OCI-LY7 (cell line): ENCODE measurements at regions not wholly inside any gene's neighbourhood (a gene's known extent, or its start where the extent isn't known, plus 50 kb on each side); places are given as distances from the start of the nearest gene placed in this dataset.

Source experiments
- BruUV-seq: library from RNA; stranded (reverse); fragments of 400-500 nt; replicated peaks from 2 replicates; lab custom pipeline; 2021; lab: Mats Ljungman, UMichigan
- CTCF ChIA-PET: fragments of 300-600 bp; sonication (Branson Sonifier 250); formaldehyde crosslinking; loops from one replicate; lab custom pipeline; 2022; ENCODE audit warnings: antibody characterized with exemption; ENCODE audit not compliant: unreplicated experiment; lab: Charles Lee
- POLR2A ChIA-PET: fragments of 300-600 bp; sonication (Branson Sonifier 250); formaldehyde crosslinking; loops from one replicate; lab custom pipeline; 2022; ENCODE audit warnings: antibody characterized with exemption; lab: Charles Lee
- DNase-seq: peaks from one replicate; pipeline ENCODE4 v3.0.0-alpha.2; 2015; ENCODE audit warnings: low spot score
- H2AFZ ChIP-seq: fragments of 200-600 bp; sonication (generic), shearing (Covaris generic); 2 replicates; pipeline ENCODE4 v1.6.1; 2014; ENCODE audit warnings: mild to moderate bottlenecking, antibody characterized with exemption, low read length, moderate library complexity
- H3K27ac ChIP-seq: fragments of 200-600 bp; sonication (generic); 2 replicates; pipeline ENCODE4 v1.5.1; 2014; ENCODE audit warnings: mixed run types, low read depth, mild to moderate bottlenecking, moderate library complexity, low read length, inconsistent platforms; ENCODE audit not compliant: poor library complexity, severe bottlenecking
- H3K36me3 ChIP-seq: fragments of 200-600 bp; sonication (generic); 2 replicates; pipeline ENCODE4 v1.6.1; 2014; ENCODE audit warnings: mild to moderate bottlenecking, antibody characterized with exemption, low read length, moderate library complexity, mixed read lengths; ENCODE audit not compliant: insufficient read depth
- H3K4me1 ChIP-seq: fragments of 200-600 bp; sonication (generic); 2 replicates; pipeline ENCODE4 v1.5.1; 2014; ENCODE audit warnings: mild to moderate bottlenecking, low read length; ENCODE audit not compliant: insufficient read depth, poor library complexity, severe bottlenecking
- H3K4me2 ChIP-seq: fragments of 200-600 bp; sonication (generic); 2 replicates; pipeline ENCODE4 v1.6.1; 2014; ENCODE audit warnings: mild to moderate bottlenecking, low read length
- H3K4me3 ChIP-seq: fragments of 200-600 bp; sonication (generic); 2 replicates; pipeline ENCODE4 v1.5.1; 2014; ENCODE audit warnings: mild to moderate bottlenecking, low read depth, low read length; ENCODE audit not compliant: poor library complexity, severe bottlenecking
- H3K79me2 ChIP-seq: fragments of 200-600 bp; sonication (generic); 2 replicates; pipeline ENCODE4 v1.6.1; 2016; ENCODE audit warnings: low read depth, mild to moderate bottlenecking, low read length, moderate library complexity, mixed read lengths; ENCODE audit not compliant: insufficient read depth
- H3K9me2 ChIP-seq: fragments of 200-600 bp; sonication (generic); 2 replicates; pipeline ENCODE4 v1.6.1; 2016; ENCODE audit warnings: mild to moderate bottlenecking, low read length, mixed read lengths; ENCODE audit not compliant: insufficient read depth
- H3K9me3 ChIP-seq: fragments of 200-600 bp; sonication (generic); 2 replicates; pipeline ENCODE4 v1.6.1; 2014; ENCODE audit warnings: mild to moderate bottlenecking, mixed run types, low read length, mixed read lengths
- H4K20me1 ChIP-seq: fragments of 200-600 bp; sonication (generic); 2 replicates; pipeline ENCODE4 v1.6.1; 2014; ENCODE audit warnings: mild to moderate bottlenecking, antibody characterized with exemption, low read length, moderate library complexity, mixed read lengths; ENCODE audit not compliant: insufficient read depth
- EZH2phosphoT487 ChIP-seq: fragments of 200-600 bp; sonication (generic); IDR thresholded peaks from 2 replicates; pipeline ENCODE4 v1.6.1; 2018; ENCODE audit warnings: low read depth, borderline replicate concordance, mild to moderate bottlenecking, mixed run types, antibody characterized with exemption, low read length, moderate library complexity, mixed read lengths
- intact Hi-C: fragments of 100-400 bp; cut with micrococcal nuclease; formaldehyde crosslinking; loops from one replicate; pipeline ENCODE4 v1.10.0; 2022; ENCODE audit not compliant: unreplicated experiment
- TF ChIP-seq, protein P1 (sequence below): fragments of 200-600 bp; sonication (generic); conservative IDR thresholded peaks from 2 replicates; pipeline ENCODE4 v1.5.1; 2014; ENCODE audit warnings: mild to moderate bottlenecking, antibody characterized with exemption, low read length, moderate library complexity, mixed read lengths

DNA sequence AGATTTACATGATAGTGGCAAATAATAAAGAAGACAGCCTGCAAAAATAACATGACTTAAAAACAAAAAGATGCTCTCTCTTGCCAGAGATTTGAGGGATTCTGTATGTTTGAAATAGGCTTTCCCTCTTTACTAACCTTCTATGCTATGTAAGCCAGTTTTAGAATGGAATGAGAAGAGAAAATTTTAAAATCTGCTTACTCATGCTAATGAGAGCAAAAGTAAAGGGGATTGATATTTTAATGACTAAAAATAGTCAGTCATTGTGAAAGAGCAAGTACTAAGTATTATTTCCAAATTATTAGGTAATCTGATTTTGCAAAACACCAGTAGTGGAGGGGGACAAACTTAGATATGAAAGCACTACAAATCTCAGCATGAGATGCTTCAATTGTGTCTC lies 563.3 kb upstream of the ADGRB3 start:
- Histone ChIP-seq H3K4me3 (no peak overlapping the region), H3K36me3 (no peaks in the 10 kb centered on the region), H3K9me3 (no peaks in the 10 kb centered on the region), H3K4me2 (no peak overlapping the region), H4K20me1 (no peaks in the 10 kb centered on the region), H3K9me2 (no peaks in the 10 kb centered on the region), H3K27ac (no peak overlapping the region), H3K4me1 (no peaks in the 10 kb centered on the region), H3K79me2 (no peaks in the 10 kb centered on the region), H2AFZ (no peak overlapping the region)
- POLR2A ChIA-PET: interaction anchor here (0.8 kb wide), 1 partner anchor 19 kb away, joined by 4 read pairs; no protein-coding TSS in a partner anchor
- TF ChIP-seq, protein P1, sequence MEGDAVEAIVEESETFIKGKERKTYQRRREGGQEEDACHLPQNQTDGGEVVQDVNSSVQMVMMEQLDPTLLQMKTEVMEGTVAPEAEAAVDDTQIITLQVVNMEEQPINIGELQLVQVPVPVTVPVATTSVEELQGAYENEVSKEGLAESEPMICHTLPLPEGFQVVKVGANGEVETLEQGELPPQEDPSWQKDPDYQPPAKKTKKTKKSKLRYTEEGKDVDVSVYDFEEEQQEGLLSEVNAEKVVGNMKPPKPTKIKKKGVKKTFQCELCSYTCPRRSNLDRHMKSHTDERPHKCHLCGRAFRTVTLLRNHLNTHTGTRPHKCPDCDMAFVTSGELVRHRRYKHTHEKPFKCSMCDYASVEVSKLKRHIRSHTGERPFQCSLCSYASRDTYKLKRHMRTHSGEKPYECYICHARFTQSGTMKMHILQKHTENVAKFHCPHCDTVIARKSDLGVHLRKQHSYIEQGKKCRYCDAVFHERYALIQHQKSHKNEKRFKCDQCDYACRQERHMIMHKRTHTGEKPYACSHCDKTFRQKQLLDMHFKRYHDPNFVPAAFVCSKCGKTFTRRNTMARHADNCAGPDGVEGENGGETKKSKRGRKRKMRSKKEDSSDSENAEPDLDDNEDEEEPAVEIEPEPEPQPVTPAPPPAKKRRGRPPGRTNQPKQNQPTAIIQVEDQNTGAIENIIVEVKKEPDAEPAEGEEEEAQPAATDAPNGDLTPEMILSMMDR: no peak
- TF ChIP-seq EZH2phosphoT487: no peak
- intact Hi-C loops: no loop called here
- CTCF ChIA-PET: no interaction called here
- no peak for DNase-seq
- BruUV-seq: no TSS peak

DNA sequence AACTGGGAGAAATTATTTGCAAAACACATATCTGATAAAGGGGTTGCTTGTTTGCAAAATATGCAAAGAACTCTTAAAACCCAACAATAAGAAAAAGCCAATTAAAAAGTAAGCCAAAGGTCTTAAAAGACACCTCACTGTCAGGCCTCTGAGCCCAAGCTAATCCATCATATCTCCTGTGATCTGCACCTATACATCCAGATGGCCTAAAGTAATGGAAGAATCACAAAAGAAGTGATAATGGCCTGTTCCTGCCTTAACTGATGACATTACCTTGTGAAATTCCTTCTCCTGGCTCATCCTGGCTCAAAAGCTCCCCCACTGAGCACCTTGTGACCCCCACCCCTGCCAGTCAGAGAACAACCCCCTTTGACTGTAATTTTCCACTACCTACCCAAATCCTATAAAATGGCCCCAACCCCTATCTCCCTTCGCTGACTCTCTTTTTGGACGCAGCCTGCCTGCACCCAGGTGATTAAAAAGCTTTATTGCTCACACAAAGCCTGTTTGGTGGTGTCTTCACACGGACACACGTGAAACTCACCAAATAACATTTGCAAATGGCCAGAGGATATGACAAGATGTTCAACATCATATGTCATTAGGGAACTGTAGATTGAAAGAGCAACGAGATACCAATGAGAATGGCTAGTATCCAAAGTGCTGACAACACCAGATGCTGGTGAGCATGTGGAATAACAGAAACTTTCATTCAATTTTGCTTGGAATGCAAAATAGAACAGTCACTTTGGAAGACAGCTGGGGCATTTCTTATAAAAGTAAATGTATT lies 565.0 kb upstream of the ADGRB3 start:
- no peak for DNase-seq
- Histone ChIP-seq H3K79me2 (no peaks in the 10 kb centered on the region), H3K9me3 (no peaks in the 10 kb centered on the region), H4K20me1 (no peaks in the 10 kb centered on the region), H3K27ac (no peak overlapping the region), H3K36me3 (no peaks in the 10 kb centered on the region), H3K4me2 (no peak overlapping the region), H3K4me1 (no peaks in the 10 kb centered on the region), H3K9me2 (no peaks in the 10 kb centered on the region), H2AFZ (no peak overlapping the region), H3K4me3 (no peak overlapping the region)
- intact Hi-C loops: no loop called here
- BruUV-seq: no TSS peak
- ChIA-PET CTCF (no interaction called here), POLR2A (no interaction called here)
- TF ChIP-seq, protein P1: no peak
- no peak for TF ChIP-seq EZH2phosphoT487

DNA sequence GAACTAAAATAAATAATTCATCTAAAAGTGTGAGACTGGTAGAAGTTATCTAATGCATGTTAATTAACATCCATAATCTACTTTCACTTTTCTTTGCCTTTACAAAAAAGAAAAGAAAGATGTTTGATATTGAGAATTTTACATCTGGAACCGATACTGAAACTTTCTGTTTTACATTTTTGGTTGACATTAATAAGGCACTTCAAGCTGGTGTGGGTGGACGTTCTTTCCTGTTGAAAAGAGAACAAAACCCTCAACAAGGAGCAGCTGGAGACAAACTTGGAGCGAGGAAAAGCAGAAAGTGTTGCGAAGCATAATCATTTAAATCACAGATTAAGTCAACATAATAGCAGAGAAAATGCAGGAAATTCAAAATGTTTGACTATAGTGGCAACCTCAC lies 575.2 kb upstream of the ADGRB3 start:
- intact Hi-C loops: no loop called here
- Histone ChIP-seq H4K20me1 (no peaks in the 10 kb centered on the region), H3K79me2 (no peaks in the 10 kb centered on the region), H3K9me3 (no peaks in the 10 kb centered on the region), H3K9me2 (no peaks in the 10 kb centered on the region), H3K4me1 (no peaks in the 10 kb centered on the region), H3K4me2 (no peak overlapping the region), H3K27ac (no peak overlapping the region), H3K36me3 (no peaks in the 10 kb centered on the region), H3K4me3 (no peak overlapping the region), H2AFZ (no peak overlapping the region)
- no peak for TF ChIP-seq EZH2phosphoT487
- TF ChIP-seq, protein P1: no peak
- DNase-seq: no peak
- BruUV-seq: no TSS peak
- ChIA-PET CTCF (no interaction called here), POLR2A (interaction anchor here (0.9 kb wide), 1 partner anchor 10 kb away, joined by 4 read pairs; no protein-coding TSS in a partner anchor)
